Erythroblast (primary cell): ENCODE measurements at regions not wholly inside any gene's neighbourhood (a gene's known extent, or its start where the extent isn't known, plus 50 kb on each side); places are given as distances from the start of the nearest gene placed in this dataset.

Experiments
- GATA1 ChIP-seq: IDR thresholded peaks from 2 replicates; pipeline ENCODE4 v1.6.1; 2011; ENCODE audit warnings: low read depth, mild to moderate bottlenecking, control low read depth, low read length, moderate library complexity
- POLR2A ChIP-seq: IDR thresholded peaks from 2 replicates; pipeline ENCODE4 v1.6.1; 2011; ENCODE audit warnings: mild to moderate bottlenecking, low read length

DNA sequence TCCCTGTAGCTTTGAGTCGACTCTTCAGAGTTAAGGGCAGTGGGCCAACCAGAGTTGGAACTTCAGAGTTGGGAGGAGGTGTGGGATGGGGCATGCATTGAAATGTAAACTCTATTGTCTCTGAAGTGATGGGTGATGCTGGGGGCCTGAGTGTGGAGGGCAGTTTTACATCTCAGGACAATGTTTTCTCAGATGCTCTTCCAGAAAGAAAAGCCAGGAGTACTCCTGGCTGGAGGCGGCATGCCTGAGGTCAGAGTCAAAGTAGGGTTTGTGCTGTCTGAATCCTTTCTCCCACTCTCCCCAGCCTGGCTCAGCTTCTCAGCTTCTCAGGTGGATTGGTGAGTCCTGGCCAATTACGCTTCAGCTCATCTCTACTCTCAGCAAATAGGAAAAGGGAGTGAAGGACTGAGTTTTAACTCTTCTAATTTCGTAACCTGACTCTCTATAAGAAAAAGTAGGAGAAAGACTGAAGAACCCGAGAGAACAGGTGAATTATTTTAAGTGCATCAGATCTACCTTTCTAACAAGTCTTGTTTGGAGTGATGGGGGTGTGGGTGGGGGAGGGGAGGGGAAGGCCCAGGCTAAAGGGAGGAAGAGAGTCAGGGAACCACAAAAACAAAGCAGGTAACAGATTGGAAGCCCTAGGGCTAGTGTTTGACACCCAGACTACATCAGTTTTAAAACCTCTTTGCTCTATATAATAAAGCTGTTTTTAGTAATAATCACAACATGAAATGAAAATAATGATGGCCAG, 107.5 kb upstream of the PELI1 start:
- TF ChIP-seq POLR2A, result no peak
- TF ChIP-seq GATA1, result no peak
